A549 (cell line): ENCODE measurements at regions not wholly inside any gene's neighbourhood (a gene's known extent, or its start where the extent isn't known, plus 50 kb on each side); places are given as distances from the start of the nearest gene placed in this dataset.

Experiments used
- ATAC-seq, 2 experiments: fragments of 200-7000 bp in 1 of 2; fragments of >200 bp in 1 of 2; cut with Nextera tagmentation in 1 of 2; cut with Tn5 transposase in 1 of 2; 3 replicates each; pipeline versions ENCODE4 v1.8.0 to v1.9.1; 2018 to 2020; ENCODE audit warnings: mild to moderate bottlenecking in 1 of 2, moderate library complexity in 1 of 2
- CTCF ChIA-PET: fragments of 300-600 bp; sonication (Branson Sonifier 250); formaldehyde crosslinking; extraction: SDS; loops from one replicate; lab custom pipeline; 2021; ENCODE audit warnings: antibody characterized with exemption, inconsistent platforms; lab: Yijun Ruan, JAX
- POLR2A ChIA-PET: fragments of 350-600 bp; formaldehyde crosslinking; extraction: SDS; loops from one replicate; lab custom pipeline; 2021; ENCODE audit warnings: antibody characterized with exemption, inconsistent platforms; lab: Yijun Ruan, JAX
- DNase-seq, 2 experiments: peaks; one replicate each; pipeline versions ENCODE4 v3.0.0 to v3.0.0-alpha.2; 2011 to 2016; ENCODE audit warnings: low read depth in 1 of 2, low spot score in 1 of 2
- FAIRE-seq: peaks from 2 replicates; lab custom pipeline; 2011; peaks lifted over from hg19 to GRCh38; lab: Jason Lieb, UNC
- H3K27ac ChIP-seq, 2 experiments: fragments of >200 bp; sonication (Bioruptor Twin); formaldehyde crosslinking; 3 replicates each; pipeline ENCODE4 v1.5.1; 2016 to 2017
- H3K4me1 ChIP-seq: fragments of >200 bp; sonication (Bioruptor Twin); formaldehyde crosslinking; 3 replicates; pipeline ENCODE4 v1.6.1; 2016
- H3K4me2 ChIP-seq: fragments of >200 bp; sonication (Bioruptor Twin); formaldehyde crosslinking; 3 replicates; pipeline ENCODE4 v1.6.1; 2016
- H3K4me3 ChIP-seq: fragments of >200 bp; sonication (Bioruptor Twin); formaldehyde crosslinking; 3 replicates; pipeline ENCODE4 v1.5.1; 2016
- H3K9me3 ChIP-seq: fragments of >200 bp; sonication (Bioruptor Twin); formaldehyde crosslinking; 3 replicates; pipeline ENCODE4 v1.6.1; 2016
- ATOH8 ChIP-seq: fragments of 250-450 bp; sonication (Bioruptor Pico); IDR thresholded peaks from 2 replicates; pipeline ENCODE4 v1.5.0; 2020; ENCODE audit warnings: low read depth, mild to moderate bottlenecking, moderate library complexity
- BHLHE40 ChIP-seq: IDR thresholded peaks from 2 replicates; pipeline ENCODE4 v1.6.1; 2012; ENCODE audit warnings: low read depth, low read length, inconsistent platforms
- CBX2 ChIP-seq: fragments of 200-600 bp; sonication (generic); IDR thresholded peaks from 2 replicates; pipeline ENCODE4 v1.6.1; 2016; ENCODE audit warnings: low read depth, mild to moderate bottlenecking, borderline replicate concordance
- CBX8 ChIP-seq: fragments of 200-600 bp; sonication (generic); IDR thresholded peaks from 2 replicates; pipeline ENCODE4 v1.6.1; 2016
- CEBPB ChIP-seq, 2 experiments: fragments of >200 bp in 1 of 2; sonication (Bioruptor Twin) in 1 of 2; formaldehyde crosslinking in 1 of 2; IDR thresholded peaks; 2 replicates each; pipeline ENCODE4 v1.6.1; 2012 to 2016
- CHD2 ChIP-seq: fragments of 150-350 bp; IDR thresholded peaks from 2 replicates; pipeline ENCODE4 v1.6.1; 2014; ENCODE audit warnings: low read length; ENCODE audit not compliant: partially characterized antibody
- CHD4 ChIP-seq: fragments of 200-600 bp; sonication (generic); IDR thresholded peaks from 2 replicates; pipeline ENCODE4 v1.6.1; 2016; ENCODE audit warnings: antibody characterized with exemption, mild to moderate bottlenecking, borderline replicate concordance
- EHF ChIP-seq: fragments of 250-450 bp; sonication (Bioruptor Pico); IDR thresholded peaks from 2 replicates; pipeline ENCODE4 v1.5.0; 2020; ENCODE audit warnings: mild to moderate bottlenecking
- EHMT2 ChIP-seq: fragments of 200-600 bp; sonication (generic); IDR thresholded peaks from 2 replicates; pipeline ENCODE4 v1.6.1; 2016; ENCODE audit warnings: antibody characterized with exemption, low read depth, mild to moderate bottlenecking, moderate library complexity
- ESRRA ChIP-seq: fragments of 150-350 bp; IDR thresholded peaks from 2 replicates; pipeline ENCODE4 v1.6.1; 2014; ENCODE audit warnings: mild to moderate bottlenecking, low read length, borderline replicate concordance
- FOSB ChIP-seq: fragments of 250-450 bp; sonication (Bioruptor Pico); IDR thresholded peaks from 2 replicates; pipeline ENCODE4 v1.5.0; 2020; ENCODE audit warnings: mild to moderate bottlenecking, moderate library complexity
- HDAC2 ChIP-seq: fragments of 200-600 bp; sonication (generic); IDR thresholded peaks from 2 replicates; pipeline ENCODE4 v1.6.1; 2016
- HOXA7 ChIP-seq: fragments of 250-450 bp; sonication (Bioruptor Pico); IDR thresholded peaks from 2 replicates; pipeline ENCODE4 v1.5.0; 2020; ENCODE audit warnings: mild to moderate bottlenecking, moderate library complexity
- HOXB5 ChIP-seq: fragments of 250-450 bp; sonication (Bioruptor Pico); IDR thresholded peaks from 2 replicates; pipeline ENCODE4 v1.5.0; 2020; ENCODE audit warnings: mild to moderate bottlenecking, moderate library complexity
- JUN ChIP-seq, 2 experiments: fragments of >200 bp; sonication (Bioruptor Twin); formaldehyde crosslinking; IDR thresholded peaks; 2 replicates in 1 of 2; 3 replicates in 1 of 2; pipeline ENCODE4 v1.6.1; 2016 to 2017
- MAFK ChIP-seq: fragments of 450-650 bp; IDR thresholded peaks from 2 replicates; pipeline ENCODE4 v1.6.1; 2014; ENCODE audit not compliant: partially characterized antibody
- MAX ChIP-seq: IDR thresholded peaks from 2 replicates; pipeline ENCODE4 v1.6.1; 2012
- MAZ ChIP-seq: fragments of 150-350 bp; IDR thresholded peaks from 2 replicates; pipeline ENCODE4 v1.6.1; 2014; ENCODE audit warnings: antibody characterized with exemption, low read depth, low read length, borderline replicate concordance
- MYC ChIP-seq: IDR thresholded peaks from 2 replicates; pipeline ENCODE4 v1.6.1; 2012; ENCODE audit warnings: mild to moderate bottlenecking, inconsistent platforms, low read length, improper control_type of control experiment, borderline replicate concordance
- NPAS2 ChIP-seq: fragments of 250-450 bp; sonication (Bioruptor Pico); IDR thresholded peaks from 2 replicates; pipeline ENCODE4 v1.8.0; 2022; ENCODE audit warnings: mild to moderate bottlenecking, moderate library complexity, borderline replicate concordance
- NR3C1 ChIP-seq: fragments of >200 bp; sonication (Bioruptor Twin); formaldehyde crosslinking; IDR thresholded peaks from 3 replicates; pipeline ENCODE4 v1.6.1; 2017
- PBX3 ChIP-seq: IDR thresholded peaks from 2 replicates; pipeline ENCODE4 v1.6.1; 2012
- POLR2A ChIP-seq: IDR thresholded peaks from 2 replicates; pipeline ENCODE4 v1.6.1; 2012; ENCODE audit warnings: mild to moderate bottlenecking, low read length
- TFCP2L1 ChIP-seq: fragments of 250-450 bp; sonication (Bioruptor Pico); IDR thresholded peaks from 2 replicates; pipeline ENCODE4 v1.5.0; 2021; ENCODE audit warnings: mild to moderate bottlenecking
- USF2 ChIP-seq: fragments of 450-650 bp; IDR thresholded peaks from 2 replicates; pipeline ENCODE4 v1.6.1; 2014; ENCODE audit warnings: antibody characterized with exemption
- ZFP36 ChIP-seq: fragments of 450-650 bp; IDR thresholded peaks from 2 replicates; pipeline ENCODE4 v1.6.1; 2014; ENCODE audit warnings: borderline replicate concordance; ENCODE audit not compliant: partially characterized antibody
- ZSCAN20 ChIP-seq: fragments of 250-450 bp; sonication (Bioruptor Pico); IDR thresholded peaks from 2 replicates; pipeline ENCODE4 v1.8.0; 2022; ENCODE audit warnings: mild to moderate bottlenecking, moderate library complexity
- WGBS: methylation state at CpG from one replicate; pipeline ENCODE4 v1.1.6; 2017; ENCODE audit errors: missing lambda C conversion rate; 5-methylcytosine and 5-hydroxymethylcytosine counted together

- ChIA-PET CTCF (no interaction called here), POLR2A (no interaction called here)
- ATAC-seq (no peak), DNase-seq (no peak), FAIRE-seq (no peak)
- Histone ChIP-seq H3K4me3 (no peak overlapping the region), H3K4me2 (no peak overlapping the region), H3K27ac (no peak overlapping the region), H3K4me1 (no peaks in the 10 kb centered on the region), H3K9me3 (no peaks in the 10 kb centered on the region)
- no peak for TF ChIP-seq ZFP36
- no peak for TF ChIP-seq CBX2
- no peak for TF ChIP-seq NPAS2
- no peak for TF ChIP-seq HDAC2
- TF ChIP-seq HOXB5: no peak
- no peak for TF ChIP-seq ESRRA
- TF ChIP-seq CBX8: no peak
- 12% methylated on average over 3 of the region's 3 CpGs for WGBS
Observed at GRCh38 chr13:72122661-72123255, 255.8 kb upstream of the DACH1 start.

- no peak for FAIRE-seq
- 11% methylated on average over 3 of the region's 3 CpGs for WGBS
Observed at GRCh38 chr13:72121466-72121865, 254.5 kb upstream of the DACH1 start.

GRCh38 chr13:72120632-72121031, 253.6 kb upstream of the DACH1 start:
- Histone ChIP-seq H3K4me3 (no peak overlapping the region), H3K9me3 (no peaks in the 10 kb centered on the region), H3K4me1 (no peaks in the 10 kb centered on the region), H3K27ac (no peak overlapping the region), H3K4me2 (no peak overlapping the region)
- WGBS: 4% methylated on average over 2 of the region's 2 CpGs
- no peak for TF ChIP-seq MAX
- no peak for TF ChIP-seq MYC
- TF ChIP-seq EHF (CRISPR knock-in tag): no peak
- no peak for TF ChIP-seq CEBPB (IDR thresholded peaks at IDR 0.05)
- TF ChIP-seq ESRRA: no peak
- ChIA-PET CTCF (no interaction called here), POLR2A (no interaction called here)
- ATAC-seq (no peak), FAIRE-seq (no peak), DNase-seq (no peak)

More at GRCh38 chr13:72121466-72121865, 254.5 kb upstream of the DACH1 start:
- no peak overlapping the region for H3K27ac ChIP-seq
- CTCF ChIA-PET: no interaction called here
- H3K4me3 ChIP-seq: no peak overlapping the region
- H3K4me2 ChIP-seq: no peak overlapping the region
- no peaks in the 10 kb centered on the region for H3K4me1 ChIP-seq
- ATAC-seq: no peak
- DNase-seq: no peak
- TF ChIP-seq POLR2A: no peak
- TF ChIP-seq NR3C1: no peak
- TF ChIP-seq ZSCAN20 (CRISPR knock-in tag): no peak
- no peak for TF ChIP-seq CEBPB (IDR thresholded peaks at IDR 0.05)
- TF ChIP-seq MAFK: no peak
- no peak for TF ChIP-seq ATOH8
- no peak for TF ChIP-seq USF2
- no peak for TF ChIP-seq CBX2
- no peak for TF ChIP-seq PBX3
- TF ChIP-seq JUN (IDR thresholded peaks at IDR 0.05): no peak
- H3K9me3 ChIP-seq: no peaks in the 10 kb centered on the region
- POLR2A ChIA-PET: no interaction called here

DNA sequence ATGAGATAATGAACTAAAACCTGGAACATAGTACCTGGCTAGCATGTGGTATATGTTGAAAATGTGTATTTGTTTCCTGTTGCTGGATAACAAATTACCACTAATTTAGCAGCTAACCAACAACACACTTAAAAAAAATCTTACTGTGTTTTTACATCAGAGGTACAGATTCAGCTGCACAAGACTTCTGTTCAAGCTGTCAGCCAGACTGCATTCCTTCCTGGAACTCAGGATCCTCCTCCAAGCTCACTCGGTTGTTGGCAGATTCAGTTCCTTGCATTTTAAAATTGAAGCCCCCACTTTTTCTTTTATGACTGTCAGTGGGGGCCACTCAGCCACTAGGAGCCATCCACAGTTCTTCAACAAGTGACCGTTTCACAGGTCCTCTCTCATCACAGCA, 246.9 kb upstream of the DACH1 start:
- no peak for ATAC-seq
- CTCF ChIA-PET: no interaction called here
- TF ChIP-seq ZSCAN20 (CRISPR knock-in tag) (no peak), BHLHE40 (no peak), EHMT2 (no peak), CHD4 (no peak), MAZ (no peak), HOXA7 (CRISPR knock-in tag) (no peak), MAFK (no peak), TFCP2L1 (CRISPR knock-in tag) (no peak), CBX2 (no peak), FOSB (CRISPR knock-in tag) (no peak), ZFP36 (no peak), CHD2 (no peak)
- TF ChIP-seq, all 56 proteins: peak for 0
- DNase-seq: no peak
- FAIRE-seq: no peak
- Histone ChIP-seq H3K4me2 (no peak overlapping the region), H3K9me3 (no peaks in the 10 kb centered on the region), H3K4me3 (no peak overlapping the region), H3K4me1 (no peaks in the 10 kb centered on the region), H3K27ac (no peak overlapping the region)
- POLR2A ChIA-PET: no interaction called here
- 0% methylated on average over 2 of the region's 2 CpGs for WGBS
